GM19468 (cell line): ENCODE measurements at regions not wholly inside any gene's neighbourhood (a gene's known extent, or its start where the extent isn't known, plus 50 kb on each side); places are given as distances from the start of the nearest gene placed in this dataset.

Source experiments
- ATAC-seq: cut with Tn5 transposase; IDR thresholded peaks from one replicate; pipeline ENCODE4 v1.9.1; 2021; ENCODE audit warnings: mild to moderate bottlenecking, moderate library complexity, moderate number of reproducible peaks; ENCODE audit not compliant: unreplicated experiment; ENCODE audit errors: extremely low read depth

- ATAC-seq, result no peak
Observed at GRCh38 chr3:31354373-31354772, 178.4 kb upstream of the STT3B start.

- no peak for ATAC-seq
Observed at GRCh38 chr3:31355807-31356206, 176.9 kb upstream of the STT3B start.

- ATAC-seq, result no peak
Observed at GRCh38 chr3:31356941-31357340, 175.8 kb upstream of the STT3B start.

- ATAC-seq, result no peak
Observed at GRCh38 chr3:31357451-31357850, 175.3 kb upstream of the STT3B start.

- ATAC-seq, result no peak
Observed at GRCh38 chr3:31358473-31359070, 174.2 kb upstream of the STT3B start.

- ATAC-seq, result no peak
Observed at GRCh38 chr3:31361371-31362273, 171.1 kb upstream of the STT3B start.

- ATAC-seq, result no peak
Observed at GRCh38 chr3:31364188-31364587, 168.5 kb upstream of the STT3B start.

- no peak for ATAC-seq
Observed at GRCh38 chr3:31364711-31365110, 168.0 kb upstream of the STT3B start.

- no peak for ATAC-seq
Observed at GRCh38 chr3:31367518-31367917, 165.2 kb upstream of the STT3B start.

GRCh38 chr3:31369637-31370379 is 162.9 kb upstream of the STT3B start:
- ATAC-seq, result no peak

GRCh38 chr3:31370380-31370666 is 162.4 kb upstream of the STT3B start:
- ATAC-seq, result no peak

- no peak for ATAC-seq
Observed at GRCh38 chr3:31370681-31371080, 162.0 kb upstream of the STT3B start.

- ATAC-seq, result no peak
Observed at GRCh38 chr3:31371484-31372177, 161.1 kb upstream of the STT3B start.

GRCh38 chr3:31373681-31374080 is 159.0 kb upstream of the STT3B start:
- ATAC-seq, result no peak

- no peak for ATAC-seq
Observed at GRCh38 chr3:31377045-31377642, 155.6 kb upstream of the STT3B start.

GRCh38 chr3:31378231-31378630 is 154.5 kb upstream of the STT3B start:
- no peak for ATAC-seq

- no peak for ATAC-seq
Observed at GRCh38 chr3:31379598-31379997, 153.1 kb upstream of the STT3B start.

- ATAC-seq, result no peak
Observed at GRCh38 chr3:31382856-31383255, 149.9 kb upstream of the STT3B start.

- ATAC-seq, result no peak
Observed at GRCh38 chr3:31384117-31384516, 148.6 kb upstream of the STT3B start.

- no peak for ATAC-seq
Observed at GRCh38 chr3:31389939-31390338, 142.8 kb upstream of the STT3B start.
